HL-60 (cell line): ENCODE measurements at regions not wholly inside any gene's neighbourhood (a gene's known extent, or its start where the extent isn't known, plus 50 kb on each side); places are given as distances from the start of the nearest gene placed in this dataset.

Experiments used
- DNase-seq, 2 experiments: peaks; one replicate each; pipeline ENCODE4 v3.0.0-alpha.2; 2010 to 2020; ENCODE audit warnings: low read depth in 1 of 2, low spot score in 1 of 2
- H3K27ac ChIP-seq: fragments of 250-450 bp; sonication (Bioruptor Pico); replicated peaks from 2 replicates; pipeline ENCODE4 v1.5.1; 2020; ENCODE audit warnings: mild to moderate bottlenecking, moderate library complexity
- H3K27me3 ChIP-seq: fragments of 250-450 bp; sonication (Bioruptor Pico); 2 replicates; pipeline ENCODE4 v1.5.1; 2021; ENCODE audit warnings: mild to moderate bottlenecking, moderate library complexity; ENCODE audit not compliant: insufficient read depth, poor library complexity, severe bottlenecking
- H3K4me3 ChIP-seq: replicated peaks from 2 replicates; pipeline ENCODE4 v1.5.1; 2011; ENCODE audit warnings: mild to moderate bottlenecking, control low read depth, low read length; ENCODE audit not compliant: insufficient read depth
- CTCF ChIP-seq: IDR thresholded peaks from one replicate; pipeline ENCODE4 v1.5.1; 2011; ENCODE audit warnings: low read length, control low read depth, inconsistent platforms; ENCODE audit not compliant: insufficient read depth
- GABPA ChIP-seq: IDR thresholded peaks from 2 replicates; pipeline ENCODE4 v1.6.1; 2012; ENCODE audit warnings: low read depth
- POLR2AphosphoS5 ChIP-seq: IDR thresholded peaks from 2 replicates; pipeline ENCODE4 v1.6.1; 2012; ENCODE audit warnings: low read depth
- REST ChIP-seq: IDR thresholded peaks from 2 replicates; pipeline ENCODE4 v1.6.1; 2012; ENCODE audit warnings: low read depth; ENCODE audit not compliant: insufficient replicate concordance
- SPI1 ChIP-seq: IDR thresholded peaks from 2 replicates; pipeline ENCODE4 v1.6.1; 2012; ENCODE audit warnings: low read depth, mild to moderate bottlenecking, borderline replicate concordance

- H3K27me3 ChIP-seq: peaks cover under 1% of the 10 kb centered on the region
- no peak overlapping the region for H3K27ac ChIP-seq
- no peak for DNase-seq
- TF ChIP-seq SPI1: no peak
- no peak for TF ChIP-seq GABPA
- TF ChIP-seq REST: no peak
- no peak for TF ChIP-seq POLR2AphosphoS5
- no peak for TF ChIP-seq CTCF
- H3K4me3 ChIP-seq: no peak overlapping the region
Measured at GRCh38 chr2:120874888-120875275, 139.2 kb downstream of the GLI2 start.

GRCh38 chr2:120875431-120875830 lies 139.8 kb downstream of the GLI2 start:
- H3K27ac ChIP-seq: no peak overlapping the region
- peaks cover 3% of the 10 kb centered on the region for H3K27me3 ChIP-seq
- no peak overlapping the region for H3K4me3 ChIP-seq
- TF ChIP-seq POLR2AphosphoS5: no peak
- TF ChIP-seq REST: no peak
- no peak for TF ChIP-seq CTCF
- no peak for TF ChIP-seq SPI1
- no peak for TF ChIP-seq GABPA
- no peak for DNase-seq

- Histone ChIP-seq H3K4me3 (no peak overlapping the region), H3K27ac (no peak overlapping the region), H3K27me3 (peaks cover 3% of the 10 kb centered on the region)
- TF ChIP-seq GABPA (no peak), SPI1 (no peak), REST (no peak), CTCF (no peak), POLR2AphosphoS5 (no peak)
- DNase-seq: no peak
Measured at GRCh38 chr2:120876526-120877280, 141.0 kb downstream of the GLI2 start.
